ENCODE measurements at regions not wholly inside any gene's neighbourhood (a gene's known extent, or its start where the extent isn't known, plus 50 kb on each side); places are given as distances from the start of the nearest gene placed in this dataset.

DNA sequence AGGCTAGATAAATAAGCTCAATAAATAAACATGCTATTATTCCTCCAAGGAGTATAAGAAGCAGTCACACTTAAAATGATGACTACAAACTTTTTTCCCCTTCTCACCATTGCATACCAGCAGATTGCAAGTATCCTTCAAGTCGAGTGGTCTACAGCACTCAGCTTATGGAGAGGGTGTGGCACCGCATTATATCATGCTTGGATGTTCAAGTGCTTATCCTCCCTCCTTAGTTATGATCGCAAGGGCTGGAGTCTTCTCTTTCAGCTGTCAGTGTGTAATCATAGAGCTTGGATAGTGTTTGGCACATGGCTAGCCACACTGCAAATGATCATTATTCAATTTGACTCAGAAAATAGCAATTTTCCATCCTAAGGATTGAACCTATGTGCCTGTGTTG is 124.0 kb downstream of the CARTPT start:
- in situ Hi-C loops (cut with MboI; ENCODE audit: low sequenced_read_pairs) (no loop called here), dilution Hi-C loops (cut with HindIII; ENCODE audit: low sequenced_read_pairs, unreplicated experiment) (no loop called here), intact Hi-C loops (cut with micrococcal nuclease) (no loop called here)
- H3K4me3 ChIP-seq (ENCODE audit: insufficient read depth, low read depth, low read length) = no peak overlapping the region
- no peak overlapping the region for H2AFZ ChIP-seq (replicated peaks; ENCODE audit: low read length, poor library complexity)
- no peak overlapping the region for H2BK120ac ChIP-seq (ENCODE audit: low read depth, low read length)
- H3K36me3 ChIP-seq (ENCODE audit: control insufficient read depth, insufficient read depth, low read length) = no peaks in the 10 kb centered on the region
- no peak overlapping the region for H2AK5ac ChIP-seq (ENCODE audit: low read depth, low read length)
- no peak overlapping the region for H3K9ac ChIP-seq (ENCODE audit: low read depth, low read length)
- no peaks in the 10 kb centered on the region for H3K4me1 ChIP-seq (ENCODE audit: control insufficient read depth, insufficient read depth, low read length)
- no peak overlapping the region for H3K27ac ChIP-seq (ENCODE audit: insufficient read depth, low read length)
- no peaks in the 10 kb centered on the region for H4K20me1 ChIP-seq (ENCODE audit: insufficient read depth, low read length)
- no peak overlapping the region for H4K8ac ChIP-seq (ENCODE audit: low read depth in 2 of 2, low read length in 2 of 2)
- H3K9me1 ChIP-seq (ENCODE audit: insufficient read depth, low read length) = no peaks in the 10 kb centered on the region
- TF ChIP-seq CHD1 (IDR thresholded peaks at IDR 0.05; ENCODE audit: low read depth, low read length) (no peak), MAZ (IDR thresholded peaks at IDR 0.05; ENCODE audit: borderline replicate concordance, low read depth, low read length) (no peak), RAD21 (IDR thresholded peaks at IDR 0.05; ENCODE audit: low read length) (no peak), RFX5 (IDR thresholded peaks at IDR 0.05; ENCODE audit: low read depth, low read length) (no peak), BHLHE40 (IDR thresholded peaks at IDR 0.05; ENCODE audit: low read depth, low read length) (no peak), FOS (IDR thresholded peaks at IDR 0.05; ENCODE audit: low read depth, low read length) (no peak), CEBPB (IDR thresholded peaks at IDR 0.05; ENCODE audit: low read depth, low read length) (no peak), NFE2L2 (IDR thresholded peaks at IDR 0.05; ENCODE audit: low read depth, low read length) (no peak), POLR2A (IDR thresholded peaks at IDR 0.05; ENCODE audit: low read depth, low read length) (no peak), MXI1 (IDR thresholded peaks at IDR 0.05; ENCODE audit: borderline replicate concordance, low read depth, low read length) (no peak)
- TF ChIP-seq, protein P1, sequence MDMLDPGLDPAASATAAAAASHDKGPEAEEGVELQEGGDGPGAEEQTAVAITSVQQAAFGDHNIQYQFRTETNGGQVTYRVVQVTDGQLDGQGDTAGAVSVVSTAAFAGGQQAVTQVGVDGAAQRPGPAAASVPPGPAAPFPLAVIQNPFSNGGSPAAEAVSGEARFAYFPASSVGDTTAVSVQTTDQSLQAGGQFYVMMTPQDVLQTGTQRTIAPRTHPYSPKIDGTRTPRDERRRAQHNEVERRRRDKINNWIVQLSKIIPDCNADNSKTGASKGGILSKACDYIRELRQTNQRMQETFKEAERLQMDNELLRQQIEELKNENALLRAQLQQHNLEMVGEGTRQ (IDR thresholded peaks at IDR 0.05; ENCODE audit: low read depth, low read length) = no peak
- TF ChIP-seq, protein P2, sequence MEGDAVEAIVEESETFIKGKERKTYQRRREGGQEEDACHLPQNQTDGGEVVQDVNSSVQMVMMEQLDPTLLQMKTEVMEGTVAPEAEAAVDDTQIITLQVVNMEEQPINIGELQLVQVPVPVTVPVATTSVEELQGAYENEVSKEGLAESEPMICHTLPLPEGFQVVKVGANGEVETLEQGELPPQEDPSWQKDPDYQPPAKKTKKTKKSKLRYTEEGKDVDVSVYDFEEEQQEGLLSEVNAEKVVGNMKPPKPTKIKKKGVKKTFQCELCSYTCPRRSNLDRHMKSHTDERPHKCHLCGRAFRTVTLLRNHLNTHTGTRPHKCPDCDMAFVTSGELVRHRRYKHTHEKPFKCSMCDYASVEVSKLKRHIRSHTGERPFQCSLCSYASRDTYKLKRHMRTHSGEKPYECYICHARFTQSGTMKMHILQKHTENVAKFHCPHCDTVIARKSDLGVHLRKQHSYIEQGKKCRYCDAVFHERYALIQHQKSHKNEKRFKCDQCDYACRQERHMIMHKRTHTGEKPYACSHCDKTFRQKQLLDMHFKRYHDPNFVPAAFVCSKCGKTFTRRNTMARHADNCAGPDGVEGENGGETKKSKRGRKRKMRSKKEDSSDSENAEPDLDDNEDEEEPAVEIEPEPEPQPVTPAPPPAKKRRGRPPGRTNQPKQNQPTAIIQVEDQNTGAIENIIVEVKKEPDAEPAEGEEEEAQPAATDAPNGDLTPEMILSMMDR (conservative IDR thresholded peaks at IDR 0.05; ENCODE audit: low read depth, low read length) = no peak
- TF ChIP-seq, protein P3, sequence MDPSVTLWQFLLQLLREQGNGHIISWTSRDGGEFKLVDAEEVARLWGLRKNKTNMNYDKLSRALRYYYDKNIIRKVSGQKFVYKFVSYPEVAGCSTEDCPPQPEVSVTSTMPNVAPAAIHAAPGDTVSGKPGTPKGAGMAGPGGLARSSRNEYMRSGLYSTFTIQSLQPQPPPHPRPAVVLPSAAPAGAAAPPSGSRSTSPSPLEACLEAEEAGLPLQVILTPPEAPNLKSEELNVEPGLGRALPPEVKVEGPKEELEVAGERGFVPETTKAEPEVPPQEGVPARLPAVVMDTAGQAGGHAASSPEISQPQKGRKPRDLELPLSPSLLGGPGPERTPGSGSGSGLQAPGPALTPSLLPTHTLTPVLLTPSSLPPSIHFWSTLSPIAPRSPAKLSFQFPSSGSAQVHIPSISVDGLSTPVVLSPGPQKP (IDR thresholded peaks at IDR 0.05; ENCODE audit: borderline replicate concordance, low read depth, low read length) = no peak
- no peak overlapping the region for H4K5ac ChIP-seq (ENCODE audit: low read depth, low read length)
- DNase-seq = no peak
- H3K4me2 ChIP-seq (ENCODE audit: low read depth, low read length) = no peak overlapping the region
- no TSS peak for BruUV-seq (replicated peaks)
- no peak overlapping the region for H2BK5ac ChIP-seq (ENCODE audit: low read depth, low read length, poor library complexity, severe bottlenecking)
- H3K23ac ChIP-seq (ENCODE audit: low read depth, low read length) = no peak overlapping the region
- CTCF ChIA-PET = no interaction called here
- peaks cover 5% of the 10 kb centered on the region for H3K27me3 ChIP-seq (ENCODE audit: control insufficient read depth, insufficient read depth, low read length)
- H2AK9ac ChIP-seq (replicated peaks; ENCODE audit: low read depth, low read length, poor library complexity) = no peak overlapping the region
- POLR2A ChIA-PET (ENCODE audit: unreplicated experiment) = no interaction called here
- WGBS, 2 experiments (ENCODE audit: extremely low coverage in 2 of 2, insufficient read length in 1 of 2) = no CpG with 5 or more reads among the region's 3 CpGs
- no peak overlapping the region for H2BK15ac ChIP-seq (ENCODE audit: low read depth, low read length)
- no peak overlapping the region for H4K91ac ChIP-seq (ENCODE audit: insufficient read depth, low read depth, low read length)
- no peak overlapping the region for H2BK20ac ChIP-seq (ENCODE audit: low read depth, low read length)
- no peak overlapping the region for H3K14ac ChIP-seq (replicated peaks; ENCODE audit: low read depth, low read length)
- no peaks in the 10 kb centered on the region for H3K79me1 ChIP-seq (ENCODE audit: low read depth in 1 of 2, low read length in 2 of 2)
- no peak overlapping the region for H3K18ac ChIP-seq (ENCODE audit: low read depth, low read length)
- no peak overlapping the region for H3K4ac ChIP-seq (ENCODE audit: low read depth, low read length)
- no peak overlapping the region for H3K56ac ChIP-seq (ENCODE audit: extremely low read depth, insufficient read depth, low read length)
- H3K9me3 ChIP-seq (ENCODE audit: control insufficient read depth, insufficient read depth, low read length) = peaks cover 3% of the 10 kb centered on the region; the same call in 1 of the 2 replicates
- ATAC-seq (ENCODE audit: low read depth) = no peak

Data from IMR-90 (cell line).